ENCODE measurements at regions not wholly inside any gene's neighbourhood (a gene's known extent, or its start where the extent isn't known, plus 50 kb on each side); places are given as distances from the start of the nearest gene placed in this dataset.

DNA sequence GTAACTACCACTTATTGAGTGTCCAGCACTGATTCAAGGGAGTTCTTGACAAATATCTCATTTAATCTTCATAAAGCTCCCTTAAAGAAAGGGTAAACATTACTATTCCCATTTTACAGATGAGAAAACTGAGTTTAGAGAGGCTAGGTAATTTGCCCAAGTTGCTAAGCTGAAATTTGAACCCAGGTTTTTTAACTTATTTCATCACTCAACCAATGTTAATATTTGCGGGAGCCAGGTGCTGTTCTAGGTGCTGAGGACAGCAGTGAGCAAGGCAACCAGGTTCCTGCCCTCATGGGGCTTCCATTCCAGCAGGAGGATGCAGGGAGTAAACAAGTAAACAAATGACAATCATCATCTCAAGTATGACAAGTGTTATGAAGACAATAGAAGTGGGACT, 104.0 kb upstream of the LHX1 start (continued):
- TF ChIP-seq, protein P1, sequence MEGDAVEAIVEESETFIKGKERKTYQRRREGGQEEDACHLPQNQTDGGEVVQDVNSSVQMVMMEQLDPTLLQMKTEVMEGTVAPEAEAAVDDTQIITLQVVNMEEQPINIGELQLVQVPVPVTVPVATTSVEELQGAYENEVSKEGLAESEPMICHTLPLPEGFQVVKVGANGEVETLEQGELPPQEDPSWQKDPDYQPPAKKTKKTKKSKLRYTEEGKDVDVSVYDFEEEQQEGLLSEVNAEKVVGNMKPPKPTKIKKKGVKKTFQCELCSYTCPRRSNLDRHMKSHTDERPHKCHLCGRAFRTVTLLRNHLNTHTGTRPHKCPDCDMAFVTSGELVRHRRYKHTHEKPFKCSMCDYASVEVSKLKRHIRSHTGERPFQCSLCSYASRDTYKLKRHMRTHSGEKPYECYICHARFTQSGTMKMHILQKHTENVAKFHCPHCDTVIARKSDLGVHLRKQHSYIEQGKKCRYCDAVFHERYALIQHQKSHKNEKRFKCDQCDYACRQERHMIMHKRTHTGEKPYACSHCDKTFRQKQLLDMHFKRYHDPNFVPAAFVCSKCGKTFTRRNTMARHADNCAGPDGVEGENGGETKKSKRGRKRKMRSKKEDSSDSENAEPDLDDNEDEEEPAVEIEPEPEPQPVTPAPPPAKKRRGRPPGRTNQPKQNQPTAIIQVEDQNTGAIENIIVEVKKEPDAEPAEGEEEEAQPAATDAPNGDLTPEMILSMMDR (conservative IDR thresholded peaks at IDR 0.05; ENCODE audit: low read depth in 2 of 2): no peak
- no peak for TF ChIP-seq CREB1 (CRISPR knock-in tag; IDR thresholded peaks at IDR 0.05; ENCODE audit: low read depth)
- TF ChIP-seq JUNB (IDR thresholded peaks at IDR 0.05; ENCODE audit: unreplicated experiment): no peak

DNA sequence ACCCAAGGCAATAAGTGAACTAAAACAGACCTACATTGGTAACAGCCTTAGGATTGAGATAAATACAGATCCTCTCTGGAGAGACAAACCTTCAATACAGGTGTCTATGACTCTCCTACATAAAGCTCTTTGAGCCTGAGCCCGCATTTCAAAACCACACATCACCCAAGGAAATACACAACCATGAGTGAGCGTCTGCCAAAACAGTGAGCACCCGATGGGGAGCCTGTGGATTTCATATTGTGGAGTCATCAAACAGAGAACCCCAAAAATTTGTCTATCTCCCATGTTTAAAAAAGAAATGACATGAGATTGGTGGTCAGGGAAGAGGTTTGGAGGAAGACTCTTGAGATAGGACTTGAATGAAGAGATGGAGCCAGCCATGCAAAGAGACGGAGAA, 102.2 kb upstream of the LHX1 start:
- TF ChIP-seq ZNF114 (CRISPR knock-in tag; IDR thresholded peaks at IDR 0.05) (no peak), JUNB (IDR thresholded peaks at IDR 0.05; ENCODE audit: unreplicated experiment) (no peak), EZH2 (IDR thresholded peaks at IDR 0.05; ENCODE audit: low read depth, unreplicated experiment) (no peak), NANOG (IDR thresholded peaks at IDR 0.05; ENCODE audit: borderline replicate concordance) (no peak), EZH2phosphoT487 (IDR thresholded peaks at IDR 0.05; ENCODE audit: unreplicated experiment) (no peak), CREB1 (CRISPR knock-in tag; IDR thresholded peaks at IDR 0.05; ENCODE audit: low read depth) (no peak)
- TF ChIP-seq, protein P2, sequence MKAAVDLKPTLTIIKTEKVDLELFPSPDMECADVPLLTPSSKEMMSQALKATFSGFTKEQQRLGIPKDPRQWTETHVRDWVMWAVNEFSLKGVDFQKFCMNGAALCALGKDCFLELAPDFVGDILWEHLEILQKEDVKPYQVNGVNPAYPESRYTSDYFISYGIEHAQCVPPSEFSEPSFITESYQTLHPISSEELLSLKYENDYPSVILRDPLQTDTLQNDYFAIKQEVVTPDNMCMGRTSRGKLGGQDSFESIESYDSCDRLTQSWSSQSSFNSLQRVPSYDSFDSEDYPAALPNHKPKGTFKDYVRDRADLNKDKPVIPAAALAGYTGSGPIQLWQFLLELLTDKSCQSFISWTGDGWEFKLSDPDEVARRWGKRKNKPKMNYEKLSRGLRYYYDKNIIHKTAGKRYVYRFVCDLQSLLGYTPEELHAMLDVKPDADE (IDR thresholded peaks at IDR 0.05): no peak
- Histone ChIP-seq H3K27me3 (ENCODE audit: insufficient read depth) (no peaks in the 10 kb centered on the region), H3F3A (replicated peaks; ENCODE audit: low read depth) (no peaks in the 10 kb centered on the region), H3K9me2 (ENCODE audit: insufficient read depth) (no peaks in the 10 kb centered on the region), H3K79me2 (replicated peaks; ENCODE audit: insufficient read depth) (no peaks in the 10 kb centered on the region), H2AFZ (no peak overlapping the region), H3K36me3 (ENCODE audit: insufficient read depth) (no peaks in the 10 kb centered on the region), H3K4me3 (no peak overlapping the region), H3K4me1 (ENCODE audit: insufficient read depth) (peaks cover 7% of the 10 kb centered on the region; the same call in 1 of the 2 replicates), H3K27ac (ENCODE audit: low read depth) (no peak overlapping the region), H3K4me2 (no peak overlapping the region), H4K20me1 (replicated peaks; ENCODE audit: insufficient read depth) (no peaks in the 10 kb centered on the region)
- Mint-ChIP-seq H3K9me3 (no peaks in the 10 kb centered on the region), H3K27ac (no peak overlapping the region), H3K36me3 (ENCODE audit: low read depth) (no peaks in the 10 kb centered on the region; the same call in 2 of the 3 replicates), H3K27me3 (ENCODE audit: insufficient read depth, low read depth, poor library complexity) (peaks cover 6% of the 10 kb centered on the region), H3K4me3 (no peak overlapping the region), H3K4me1 (peaks cover 14% of the 10 kb centered on the region)
- DNase-seq (ENCODE audit: low spot score) (no peak), ATAC-seq (no peak)

DNA sequence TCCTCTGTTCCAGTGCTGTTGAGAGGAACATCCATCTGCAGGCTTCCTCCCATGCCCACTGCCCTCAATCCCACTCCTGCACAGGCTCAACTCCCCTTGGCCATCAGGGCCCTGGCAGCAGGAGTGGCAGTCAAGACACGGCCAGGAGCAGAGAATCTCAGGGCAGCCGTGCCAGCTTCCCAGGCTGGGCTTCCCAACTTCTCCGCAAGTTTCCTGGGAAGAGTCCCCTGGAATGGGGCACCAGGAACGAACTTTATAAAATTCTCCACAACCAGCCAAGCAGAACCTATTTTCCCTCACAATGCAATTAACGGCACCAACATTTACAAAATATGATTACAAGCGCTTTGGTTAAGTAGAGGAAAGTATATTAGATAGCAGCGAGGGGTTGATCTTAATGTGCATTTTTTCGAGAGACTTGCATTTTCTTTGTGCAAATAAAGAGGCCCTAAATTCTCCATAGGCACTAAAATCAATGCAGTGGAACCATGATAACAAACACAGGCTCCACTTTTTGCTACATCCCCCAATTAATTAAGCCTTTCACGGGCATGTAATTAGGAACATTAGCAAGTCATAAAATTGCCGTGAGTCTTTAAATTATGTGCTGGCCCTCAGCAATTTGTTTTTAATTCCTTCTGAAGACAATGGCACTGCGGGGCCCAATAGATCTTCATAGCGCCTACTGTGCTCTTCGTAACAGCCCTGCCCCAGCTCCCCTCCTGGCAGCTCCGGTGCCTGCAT, 99.9 kb upstream of the LHX1 start:
- H3K27me3 Mint-ChIP-seq (ENCODE audit: insufficient read depth, low read depth, poor library complexity): peaks cover 9% of the 10 kb centered on the region

More for the DNA sequence above, 99.9 kb upstream of the LHX1 start:
- no peaks in the 10 kb centered on the region for H4K20me1 ChIP-seq (replicated peaks; ENCODE audit: insufficient read depth)
- peaks cover 18% of the 10 kb centered on the region for H3K4me1 Mint-ChIP-seq
- peak; percentile 98 for ATAC-seq
- no peaks in the 10 kb centered on the region for H3K36me3 ChIP-seq (ENCODE audit: insufficient read depth)
- no peaks in the 10 kb centered on the region for H3K79me2 ChIP-seq (replicated peaks; ENCODE audit: insufficient read depth)
- no peak overlapping the region for H3K4me3 Mint-ChIP-seq
- no peaks in the 10 kb centered on the region; the same call in 2 of the 3 replicates for H3K36me3 Mint-ChIP-seq (ENCODE audit: low read depth)
- no peaks in the 10 kb centered on the region for H3K9me3 Mint-ChIP-seq
- peak; percentile 78 for DNase-seq (ENCODE audit: low spot score)
- H3K27ac ChIP-seq (ENCODE audit: low read depth): no peak overlapping the region
- no peak overlapping the region for H3K27ac Mint-ChIP-seq
- H3K9me2 ChIP-seq (ENCODE audit: insufficient read depth): no peaks in the 10 kb centered on the region
- H2AFZ ChIP-seq: 0 out of 2 replicates have a peak overlapping the region, but pooled peaks have one; percentile 50
- H3K4me2 ChIP-seq: no peak overlapping the region
- H3K27me3 ChIP-seq (ENCODE audit: insufficient read depth): 0 out of 2 replicates have a peak, but pooled peaks cover 4% of the 10 kb centered on the region
- peaks cover 7% of the 10 kb centered on the region for H3K4me1 ChIP-seq (ENCODE audit: insufficient read depth)
- no peak overlapping the region for H3K4me3 ChIP-seq
- no peak for TF ChIP-seq ZNF331 (CRISPR knock-in tag; IDR thresholded peaks at IDR 0.05; ENCODE audit: low read depth)
- TF ChIP-seq, protein P1 (conservative IDR thresholded peaks at IDR 0.05; ENCODE audit: low read depth in 2 of 2): 0 out of 4 replicates have a peak, but pooled peaks have one; percentile 5 to 11
- H3F3A ChIP-seq (replicated peaks; ENCODE audit: low read depth): no peaks in the 10 kb centered on the region

All from GM23338 (cell line).